ENCODE measurements at regions not wholly inside any gene's neighbourhood (a gene's known extent, or its start where the extent isn't known, plus 50 kb on each side); places are given as distances from the start of the nearest gene placed in this dataset.

GRCh38 chr3:35385271-35385670, 254.1 kb upstream of the ARPP21 start:
- H4K20me1 ChIP-seq (ENCODE audit: insufficient read depth, low read length) = no peaks in the 10 kb centered on the region
- H3K27ac ChIP-seq (ENCODE audit: low read length) = no peak overlapping the region
- no peak overlapping the region for H3K9ac ChIP-seq (ENCODE audit: low read length)
- H3K4me3 ChIP-seq (ENCODE audit: low read length) = no peak overlapping the region
- H3K27me3 ChIP-seq (ENCODE audit: low read depth, low read length) = no peaks in the 10 kb centered on the region
- H3K9me3 ChIP-seq (ENCODE audit: insufficient read depth, low read length) = no peaks in the 10 kb centered on the region
- H2AFZ ChIP-seq (ENCODE audit: low read depth, low read length) = no peak overlapping the region
- H3K4me2 ChIP-seq (ENCODE audit: low read length) = no peak overlapping the region
- no peaks in the 10 kb centered on the region for H3K36me3 ChIP-seq (replicated peaks; ENCODE audit: low read depth, low read length)
- TF ChIP-seq CTCF (IDR thresholded peaks at IDR 0.05; ENCODE audit: low read depth, low read length) (no peak), EZH2phosphoT487 (IDR thresholded peaks at IDR 0.05; ENCODE audit: low read depth) (no peak)
- H3K79me2 ChIP-seq (ENCODE audit: low read length) = no peaks in the 10 kb centered on the region
- peaks cover 9% of the 10 kb centered on the region for H3K4me1 ChIP-seq (ENCODE audit: low read length)

GRCh38 chr3:35389907-35390306, 249.4 kb upstream of the ARPP21 start:
- Histone ChIP-seq H3K27me3 (ENCODE audit: low read depth, low read length) (no peaks in the 10 kb centered on the region), H3K9ac (ENCODE audit: low read length) (no peak overlapping the region), H2AFZ (ENCODE audit: low read depth, low read length) (no peak overlapping the region), H3K4me3 (ENCODE audit: low read length) (no peak overlapping the region), H3K4me2 (ENCODE audit: low read length) (no peak overlapping the region), H3K4me1 (ENCODE audit: low read length) (no peaks in the 10 kb centered on the region; the same call in 1 of the 2 replicates), H3K36me3 (replicated peaks; ENCODE audit: low read depth, low read length) (peaks cover 12% of the 10 kb centered on the region), H3K79me2 (ENCODE audit: low read length) (no peaks in the 10 kb centered on the region), H3K9me3 (ENCODE audit: insufficient read depth, low read length) (peaks cover 17% of the 10 kb centered on the region), H3K27ac (ENCODE audit: low read length) (no peak overlapping the region), H4K20me1 (ENCODE audit: insufficient read depth, low read length) (no peaks in the 10 kb centered on the region)
- TF ChIP-seq EZH2phosphoT487 (IDR thresholded peaks at IDR 0.05; ENCODE audit: low read depth) (no peak), CTCF (IDR thresholded peaks at IDR 0.05; ENCODE audit: low read depth, low read length) (no peak)

DNA sequence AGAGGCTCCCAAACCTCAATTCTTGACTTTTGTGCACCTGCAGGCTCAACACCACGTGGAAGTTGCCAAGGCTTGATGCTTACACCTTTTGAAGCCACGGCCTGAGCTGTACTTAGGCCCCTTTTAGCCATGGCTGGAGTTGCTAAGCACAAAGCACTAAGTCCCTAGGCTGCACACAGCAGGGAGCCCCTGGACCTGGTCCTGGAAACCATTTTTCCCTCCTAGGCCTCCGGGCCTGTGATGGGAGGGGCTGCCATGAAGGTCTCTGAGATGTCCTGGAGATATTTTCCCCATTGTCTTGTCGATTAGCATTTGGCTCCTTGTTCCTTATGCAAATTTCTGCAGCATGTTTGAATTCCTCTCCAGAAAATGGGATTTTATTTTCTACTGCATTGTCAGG, 247.1 kb upstream of the ARPP21 start:
- Histone ChIP-seq H3K27me3 (ENCODE audit: low read depth, low read length) (no peaks in the 10 kb centered on the region), H3K27ac (ENCODE audit: low read length) (no peak overlapping the region), H3K9me3 (ENCODE audit: insufficient read depth, low read length) (peaks cover 17% of the 10 kb centered on the region), H3K36me3 (replicated peaks; ENCODE audit: low read depth, low read length) (peaks cover 12% of the 10 kb centered on the region), H3K4me1 (ENCODE audit: low read length) (peaks cover 4% of the 10 kb centered on the region; the same call in 1 of the 2 replicates), H3K79me2 (ENCODE audit: low read length) (no peaks in the 10 kb centered on the region), H3K9ac (ENCODE audit: low read length) (no peak overlapping the region), H2AFZ (ENCODE audit: low read depth, low read length) (no peak overlapping the region), H4K20me1 (ENCODE audit: insufficient read depth, low read length) (no peaks in the 10 kb centered on the region), H3K4me3 (ENCODE audit: low read length) (no peak overlapping the region), H3K4me2 (ENCODE audit: low read length) (no peak overlapping the region)
- no peak for TF ChIP-seq CTCF (IDR thresholded peaks at IDR 0.05; ENCODE audit: low read depth, low read length)
- no peak for TF ChIP-seq EZH2phosphoT487 (IDR thresholded peaks at IDR 0.05; ENCODE audit: low read depth)

DNA sequence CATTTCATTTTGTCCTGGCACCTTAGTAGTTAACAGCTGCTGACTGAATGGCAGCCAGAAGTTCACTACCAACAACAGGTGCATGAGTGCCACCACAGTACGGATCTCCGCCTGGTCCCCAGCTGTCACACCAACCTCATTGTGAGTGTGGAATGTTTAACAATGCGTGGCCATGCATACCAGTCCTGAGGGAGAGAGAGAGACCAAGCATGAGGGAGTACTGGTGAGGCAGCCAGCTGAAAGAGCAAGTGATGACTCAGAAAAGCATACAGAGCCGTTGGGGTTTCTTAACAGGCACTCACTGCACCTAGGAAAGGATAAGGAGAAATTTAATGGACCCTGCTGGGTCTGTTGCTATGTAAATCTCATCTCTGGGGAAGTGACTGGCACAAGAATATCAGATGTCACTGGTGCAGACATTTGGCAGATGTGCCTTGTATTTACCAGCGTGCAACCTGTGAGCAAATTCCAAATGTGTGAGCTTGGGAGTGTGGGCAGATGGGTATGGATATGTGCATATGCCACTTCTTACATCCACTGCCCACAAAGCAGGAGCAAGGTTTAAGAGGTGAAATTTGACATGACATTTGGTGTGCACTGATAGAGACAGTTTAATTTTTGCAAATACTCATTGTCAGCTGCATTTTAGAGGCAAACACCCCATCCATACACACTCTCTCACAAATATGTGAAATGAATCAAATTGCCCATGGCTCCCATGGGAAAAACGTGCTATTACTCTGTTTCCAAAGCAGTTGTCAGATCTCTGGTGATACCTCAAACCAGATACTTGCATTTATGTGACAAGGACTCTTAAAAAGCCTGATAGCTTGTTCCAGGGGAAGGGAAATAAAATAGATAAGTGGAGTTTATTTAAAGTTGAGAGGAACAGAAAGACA, 245.2 kb upstream of the ARPP21 start:
- Histone ChIP-seq H2AFZ (ENCODE audit: low read depth, low read length) (no peak overlapping the region), H3K4me3 (ENCODE audit: low read length) (no peak overlapping the region), H3K9me3 (ENCODE audit: insufficient read depth, low read length) (peaks cover 17% of the 10 kb centered on the region), H3K4me2 (ENCODE audit: low read length) (no peak overlapping the region), H3K4me1 (ENCODE audit: low read length) (peaks cover 4% of the 10 kb centered on the region; the same call in 1 of the 2 replicates), H3K27me3 (ENCODE audit: low read depth, low read length) (no peaks in the 10 kb centered on the region), H3K36me3 (replicated peaks; ENCODE audit: low read depth, low read length) (peaks cover 12% of the 10 kb centered on the region), H3K9ac (ENCODE audit: low read length) (no peak overlapping the region), H3K79me2 (ENCODE audit: low read length) (no peaks in the 10 kb centered on the region), H3K27ac (ENCODE audit: low read length) (no peak overlapping the region), H4K20me1 (ENCODE audit: insufficient read depth, low read length) (no peaks in the 10 kb centered on the region)
- no peak for TF ChIP-seq EZH2phosphoT487 (IDR thresholded peaks at IDR 0.05; ENCODE audit: low read depth)
- TF ChIP-seq CTCF (IDR thresholded peaks at IDR 0.05; ENCODE audit: low read depth, low read length) = no peak
